GM06990 (cell line): ENCODE measurements at regions not wholly inside any gene's neighbourhood (a gene's known extent, or its start where the extent isn't known, plus 50 kb on each side); places are given as distances from the start of the nearest gene placed in this dataset.

ENCODE experiments used
- DNase-seq: peaks from one replicate; pipeline ENCODE4 v3.0.0-alpha.2; 2011; ENCODE audit not compliant: insufficient read length; ENCODE audit errors: extremely low read depth
- H3K27me3 ChIP-seq: replicated peaks from 2 replicates; pipeline ENCODE4 v1.6.0; 2011; ENCODE audit warnings: low read length; ENCODE audit not compliant: control insufficient read depth, insufficient read depth
- H3K36me3 ChIP-seq: 2 replicates; pipeline ENCODE4 v1.5.1; 2011; ENCODE audit warnings: low read length; ENCODE audit not compliant: control insufficient read depth, insufficient read depth
- H3K4me3 ChIP-seq: replicated peaks from 2 replicates; pipeline ENCODE4 v1.5.1; 2011; ENCODE audit warnings: low read depth, mild to moderate bottlenecking, control low read depth, low read length
- CTCF ChIP-seq: IDR thresholded peaks from 2 replicates; pipeline ENCODE4 v1.5.1; 2011; ENCODE audit warnings: low read length, control low read depth, mild to moderate bottlenecking, inconsistent platforms; ENCODE audit not compliant: insufficient read depth, poor library complexity, severe bottlenecking

DNA sequence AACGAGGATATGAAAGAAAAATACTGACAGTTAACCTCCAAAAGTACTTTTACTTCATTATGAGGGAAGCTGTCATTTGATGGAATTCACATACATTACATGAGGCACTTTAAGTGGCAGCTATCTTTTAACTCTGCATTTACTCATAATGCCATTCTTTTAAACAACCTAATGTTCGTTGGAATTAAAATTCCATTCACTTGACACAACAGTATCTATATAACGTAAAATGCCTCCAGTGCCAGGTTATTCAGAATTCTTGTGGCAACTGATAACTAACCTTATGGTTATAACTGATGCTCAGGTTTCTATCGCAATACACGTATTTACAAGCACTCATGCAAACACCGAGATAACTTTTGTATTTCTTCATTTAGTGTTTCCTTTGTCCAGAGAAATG lies 376.9 kb upstream of the GRAMD2B start:
- TF ChIP-seq CTCF = no peak
- no peaks in the 10 kb centered on the region for H3K27me3 ChIP-seq
- H3K36me3 ChIP-seq = no peaks in the 10 kb centered on the region
- no peak for DNase-seq
- no peak overlapping the region for H3K4me3 ChIP-seq

GRCh38 chr5:126046846-126047571 lies 376.2 kb upstream of the GRAMD2B start:
- H3K36me3 ChIP-seq = no peaks in the 10 kb centered on the region
- DNase-seq = no peak
- TF ChIP-seq CTCF = no peak
- no peaks in the 10 kb centered on the region for H3K27me3 ChIP-seq
- H3K4me3 ChIP-seq = no peak overlapping the region

DNA sequence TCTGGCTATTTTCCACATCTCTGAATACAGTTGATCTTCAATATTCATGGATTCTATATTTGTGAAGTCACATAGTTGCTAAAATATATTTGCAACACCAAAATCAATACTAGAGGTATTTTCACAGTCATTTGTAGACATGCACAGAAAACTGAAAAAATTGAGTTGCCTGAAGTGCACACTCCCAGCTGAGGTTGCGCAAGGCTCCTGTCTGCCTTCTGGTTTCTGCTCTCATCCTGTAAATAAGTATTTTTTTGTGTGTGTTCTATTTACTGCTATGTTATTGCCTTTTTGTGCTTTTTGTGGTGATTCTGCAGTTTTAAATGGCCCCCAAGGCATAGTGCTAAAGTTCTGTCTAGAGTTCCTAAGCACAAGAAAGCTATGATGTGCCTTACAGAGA lies 371.1 kb upstream of the GRAMD2B start:
- no peaks in the 10 kb centered on the region for H3K36me3 ChIP-seq
- TF ChIP-seq CTCF = no peak
- no peaks in the 10 kb centered on the region for H3K27me3 ChIP-seq
- H3K4me3 ChIP-seq = no peak overlapping the region
- DNase-seq = no peak

- H3K4me3 ChIP-seq = no peak overlapping the region
- no peaks in the 10 kb centered on the region for H3K27me3 ChIP-seq
- DNase-seq = no peak
- H3K36me3 ChIP-seq = no peaks in the 10 kb centered on the region
- TF ChIP-seq CTCF = no peak
These were observed 370.4 kb upstream of the GRAMD2B start for GRCh38 chr5:126052791-126053190.

GRCh38 chr5:126053630-126054029 lies 369.6 kb upstream of the GRAMD2B start:
- Histone ChIP-seq H3K4me3 (no peak overlapping the region), H3K27me3 (no peaks in the 10 kb centered on the region), H3K36me3 (no peaks in the 10 kb centered on the region)
- TF ChIP-seq CTCF = no peak
- no peak for DNase-seq

DNA sequence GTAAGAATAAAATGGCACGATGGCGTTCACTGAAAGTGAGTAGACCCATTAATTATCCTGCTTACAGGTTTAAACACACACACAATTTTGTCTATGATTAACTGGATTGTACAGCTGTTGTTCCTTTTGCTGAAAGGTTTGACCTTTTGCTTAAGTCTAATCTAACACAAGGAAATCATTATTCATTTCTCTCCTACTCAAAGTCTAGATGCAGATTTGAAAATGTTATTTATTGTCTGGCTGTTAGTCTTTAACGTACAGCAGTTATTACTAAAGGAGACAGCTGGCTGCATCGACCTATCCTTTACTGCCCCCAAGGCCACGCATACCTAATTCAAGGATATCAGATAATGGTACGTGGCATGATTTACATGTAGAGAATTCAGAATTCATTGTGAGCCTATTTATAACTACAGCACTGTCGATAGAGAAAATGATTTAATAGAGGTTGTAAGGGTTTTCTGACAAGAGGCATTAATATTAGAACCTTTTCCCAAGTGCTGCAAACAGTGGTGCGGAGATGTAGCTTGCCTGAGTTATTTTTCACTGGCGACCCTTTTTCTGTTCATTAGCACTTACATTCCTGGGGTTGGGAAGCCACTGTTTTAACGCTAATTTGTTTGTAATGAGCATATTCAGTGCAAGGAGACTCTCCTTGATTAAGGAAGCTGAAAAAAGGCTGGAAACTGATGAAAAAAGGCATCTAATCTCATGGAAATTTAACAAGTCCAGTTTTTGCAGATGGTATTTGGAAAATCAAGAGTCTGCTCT lies 368.4 kb upstream of the GRAMD2B start:
- H3K4me3 ChIP-seq = no peak overlapping the region
- no peak for TF ChIP-seq CTCF
- DNase-seq = no peak
- H3K27me3 ChIP-seq = no peaks in the 10 kb centered on the region
- H3K36me3 ChIP-seq = no peaks in the 10 kb centered on the region
